ENCODE measurements at regions not wholly inside any gene's neighbourhood (a gene's known extent, or its start where the extent isn't known, plus 50 kb on each side); places are given as distances from the start of the nearest gene placed in this dataset.

GRCh38 chr19:20349206-20349605 lies 182.2 kb downstream of the ZNF486 start:
- H3K27ac ChIP-seq, result no peak overlapping the region
- TF ChIP-seq CTCF (IDR thresholded peaks at IDR 0.05) (no peak), POLR2A (IDR thresholded peaks at IDR 0.05) (no peak)
- H3K4me1 ChIP-seq, result no peaks in the 10 kb centered on the region
- DNase-seq, result no peak
- H3K9me3 ChIP-seq, result peaks cover 0 to 3% (median 0%) of the 10 kb centered on the region in 4 donors
- no peaks in the 10 kb centered on the region for H3K27me3 ChIP-seq
- H3K36me3 ChIP-seq, result no peaks in the 10 kb centered on the region
- no peak overlapping the region for H3K4me3 ChIP-seq

DNA sequence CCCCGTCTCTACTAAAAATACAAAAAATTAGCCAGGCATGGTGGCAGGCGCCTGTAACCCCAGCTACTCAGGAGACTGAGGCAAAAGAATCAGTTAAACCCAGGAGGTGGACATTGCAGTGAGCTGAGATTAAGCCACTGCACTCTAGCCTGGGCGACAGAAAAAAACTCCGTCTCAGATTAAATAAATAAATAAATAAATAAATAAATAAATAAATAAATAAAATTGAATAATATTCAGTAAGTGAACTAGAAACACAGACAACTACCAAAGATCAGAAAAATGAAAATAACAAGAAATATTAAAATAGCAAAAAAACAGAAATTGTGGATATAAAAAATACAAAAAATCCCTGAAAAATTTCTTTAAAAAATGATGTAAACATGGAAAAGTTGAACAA lies 172.4 kb downstream of the ZNF486 start:
- Histone ChIP-seq H3K27me3 (no peaks in the 10 kb centered on the region), H3K36me3 (no peaks in the 10 kb centered on the region)
- no peak for TF ChIP-seq CTCF (IDR thresholded peaks at IDR 0.05)
- no peak for TF ChIP-seq POLR2A (IDR thresholded peaks at IDR 0.05)

GRCh38 chr19:20334760-20335159 lies 167.7 kb downstream of the ZNF486 start:
- Histone ChIP-seq H3K27me3 (no peaks in the 10 kb centered on the region), H3K4me1 (no peaks in the 10 kb centered on the region), H3K27ac (no peak overlapping the region), H3K4me3 (no peak overlapping the region), H3K36me3 (no peaks in the 10 kb centered on the region), H3K9me3 (peaks cover 0 to 5% (median 0%) of the 10 kb centered on the region in 4 donors)
- TF ChIP-seq CTCF (IDR thresholded peaks at IDR 0.05) (no peak), POLR2A (IDR thresholded peaks at IDR 0.05) (no peak)
- DNase-seq, result no peak

More for the DNA sequence above, 172.4 kb downstream of the ZNF486 start:
- Histone ChIP-seq H3K9me3 (peaks cover 0 to 5% (median 0%) of the 10 kb centered on the region in 4 donors), H3K4me1 (no peaks in the 10 kb centered on the region), H3K4me3 (no peak overlapping the region), H3K27ac (no peak overlapping the region)
- DNase-seq, result no peak

DNA sequence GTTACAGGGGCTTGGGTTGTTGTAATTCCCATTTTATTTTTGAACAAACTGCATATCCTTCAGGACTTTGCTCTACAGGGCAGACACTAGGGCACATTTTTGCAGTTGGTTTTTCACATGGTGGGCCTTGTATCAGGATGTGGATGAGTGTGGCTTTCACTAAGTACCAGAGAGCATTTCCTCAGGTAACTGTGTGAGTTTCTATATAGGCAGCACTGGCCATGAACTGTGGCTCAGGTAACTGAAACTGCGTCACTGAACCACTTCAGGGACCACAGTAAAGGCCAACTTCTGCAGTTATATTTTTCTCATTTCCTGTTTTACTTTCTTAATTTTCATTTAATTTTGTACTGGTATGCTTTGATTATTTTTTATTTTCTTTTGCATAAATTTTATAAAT lies 166.5 kb downstream of the ZNF486 start:
- Histone ChIP-seq H3K36me3 (no peaks in the 10 kb centered on the region), H3K27ac (no peak overlapping the region), H3K27me3 (no peaks in the 10 kb centered on the region), H3K9me3 (no peaks in the 10 kb centered on the region), H3K4me1 (no peaks in the 10 kb centered on the region), H3K4me3 (no peak overlapping the region)
- no peak for DNase-seq
- TF ChIP-seq CTCF (IDR thresholded peaks at IDR 0.05) (no peak), POLR2A (IDR thresholded peaks at IDR 0.05) (no peak)

DNA sequence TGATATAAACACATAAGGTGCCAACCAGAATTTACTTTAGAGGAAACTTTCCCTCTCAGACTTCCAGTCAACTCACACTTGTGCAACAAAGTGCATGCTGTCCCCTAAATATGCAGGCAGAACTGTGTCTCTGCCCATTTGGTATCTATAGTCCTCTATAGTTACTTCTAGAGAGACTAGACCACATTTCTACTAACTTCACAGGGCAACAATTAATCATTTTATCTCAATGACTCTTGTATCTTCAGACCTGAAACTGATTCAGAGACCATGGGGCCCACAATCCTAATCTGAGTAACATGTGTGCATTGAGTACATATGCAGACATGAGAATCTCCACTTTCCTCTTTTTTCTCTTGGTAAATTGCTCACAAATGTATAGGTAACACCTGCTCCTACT lies 158.1 kb downstream of the ZNF486 start:
- Histone ChIP-seq H3K4me3 (no peak overlapping the region), H3K27ac (no peak overlapping the region), H3K4me1 (no peaks in the 10 kb centered on the region), H3K27me3 (no peaks in the 10 kb centered on the region), H3K9me3 (no peaks in the 10 kb centered on the region), H3K36me3 (no peaks in the 10 kb centered on the region)
- DNase-seq, result no peak
- no peak for TF ChIP-seq CTCF (IDR thresholded peaks at IDR 0.05)
- no peak for TF ChIP-seq POLR2A (IDR thresholded peaks at IDR 0.05)

- no peak overlapping the region for H3K4me3 ChIP-seq
- H3K9me3 ChIP-seq, result no peaks in the 10 kb centered on the region
- no peaks in the 10 kb centered on the region for H3K36me3 ChIP-seq
- H3K4me1 ChIP-seq, result no peaks in the 10 kb centered on the region
- TF ChIP-seq CTCF (IDR thresholded peaks at IDR 0.05) (no peak), POLR2A (IDR thresholded peaks at IDR 0.05) (no peak)
- no peak overlapping the region for H3K27ac ChIP-seq
- no peak for DNase-seq
- no peaks in the 10 kb centered on the region for H3K27me3 ChIP-seq
These were observed 154.2 kb downstream of the ZNF486 start for GRCh38 chr19:20321139-20321763.
